Myocyte (in vitro differentiated cells): ENCODE measurements at regions not wholly inside any gene's neighbourhood (a gene's known extent, or its start where the extent isn't known, plus 50 kb on each side); places are given as distances from the start of the nearest gene placed in this dataset.

Experiments
- DNase-seq: peaks from one replicate; pipeline ENCODE4 v3.0.0-alpha.2; 2012; ENCODE audit warnings: low read depth

- no peak for DNase-seq
These were observed 563.3 kb upstream of the GOLIM4 start for GRCh38 chr3:168659015-168659414.

- DNase-seq = no peak
These were observed 559.9 kb upstream of the GOLIM4 start for GRCh38 chr3:168655611-168656010.

- no peak for DNase-seq
These were observed 559.0 kb upstream of the GOLIM4 start for GRCh38 chr3:168654700-168655099.

- no peak for DNase-seq
These were observed 557.5 kb upstream of the GOLIM4 start for GRCh38 chr3:168653255-168653654.

- no peak for DNase-seq
These were observed 552.6 kb upstream of the GOLIM4 start for GRCh38 chr3:168648321-168648720.

GRCh38 chr3:168647582-168647981 is 551.9 kb upstream of the GOLIM4 start:
- DNase-seq = no peak

GRCh38 chr3:168645180-168645579 is 549.5 kb upstream of the GOLIM4 start:
- no peak for DNase-seq

GRCh38 chr3:168628549-168628948 is 532.8 kb upstream of the GOLIM4 start:
- DNase-seq = no peak

GRCh38 chr3:168625477-168625876 is 529.8 kb upstream of the GOLIM4 start:
- DNase-seq = no peak

- DNase-seq = no peak
These were observed 529.2 kb upstream of the GOLIM4 start for GRCh38 chr3:168624892-168625448.

- DNase-seq = no peak
These were observed 528.5 kb upstream of the GOLIM4 start for GRCh38 chr3:168624195-168624594.

- no peak for DNase-seq
These were observed 527.1 kb upstream of the GOLIM4 start for GRCh38 chr3:168622795-168623194.

GRCh38 chr3:168620854-168621253 is 525.1 kb upstream of the GOLIM4 start:
- peak; percentile 24 for DNase-seq

- DNase-seq = no peak
These were observed 523.2 kb upstream of the GOLIM4 start for GRCh38 chr3:168618827-168619470.

- no peak for DNase-seq
These were observed 521.9 kb upstream of the GOLIM4 start for GRCh38 chr3:168617658-168618057.

- DNase-seq = no peak
These were observed 521.2 kb upstream of the GOLIM4 start for GRCh38 chr3:168616915-168617314.

GRCh38 chr3:168615493-168616020 is 519.8 kb upstream of the GOLIM4 start:
- DNase-seq = no peak

GRCh38 chr3:168613151-168613550 is 517.4 kb upstream of the GOLIM4 start:
- DNase-seq = no peak

- no peak for DNase-seq
These were observed 516.9 kb upstream of the GOLIM4 start for GRCh38 chr3:168612671-168613070.

- no peak for DNase-seq
These were observed 516.1 kb upstream of the GOLIM4 start for GRCh38 chr3:168611826-168612225.

GRCh38 chr3:168608926-168609325 is 513.2 kb upstream of the GOLIM4 start:
- DNase-seq = no peak

GRCh38 chr3:168604767-168605166 is 509.0 kb upstream of the GOLIM4 start:
- DNase-seq = no peak

- no peak for DNase-seq
These were observed 502.5 kb upstream of the GOLIM4 start for GRCh38 chr3:168598250-168598649.
